K562 (cell line): ENCODE measurements at regions not wholly inside any gene's neighbourhood (a gene's known extent, or its start where the extent isn't known, plus 50 kb on each side); places are given as distances from the start of the nearest gene placed in this dataset.

Source experiments
- ATAC-seq: fragments of 200-7000 bp; cut with Tn5 transposase; 3 replicates; pipeline ENCODE4 v1.9.1; 2020; ENCODE audit warnings: moderate library complexity
- BruUV-seq: library from RNA; stranded (reverse); fragments of 400-500 nt; replicated peaks from 2 replicates; lab custom pipeline; 2021; lab: Mats Ljungman, UMichigan
- CTCF ChIA-PET: fragments of 300-600 bp; formaldehyde crosslinking; extraction: SDS; loops from one replicate; lab custom pipeline; 2021; ENCODE audit warnings: low intra/inter-chr PET ratio; lab: Yijun Ruan, JAX
- POLR2A ChIA-PET: fragments of 300-600, 350-650 bp; sonication (Branson Sonifier 250); formaldehyde crosslinking; extraction: SDS; loops from one replicate; lab custom pipeline; 2021; ENCODE audit warnings: antibody characterized with exemption, inconsistent platforms; lab: Yijun Ruan, JAX
- DNase-seq, 4 experiments: peaks; one replicate each; pipeline versions ENCODE4 v3.0.0 to v3.0.0-alpha.2; 2011 to 2018; ENCODE audit warnings: low spot score in 3 of 4, mixed read lengths in 3 of 4; ENCODE audit errors: extremely low read depth in 1 of 4
- FAIRE-seq: peaks from 2 replicates; lab custom pipeline; 2011; peaks lifted over from hg19 to GRCh38; lab: Jason Lieb, UNC
- H2AFZ ChIP-seq: 2 replicates; pipeline ENCODE4 v1.6.0; 2011; ENCODE audit warnings: low read depth, low read length, control low read depth, inconsistent platforms
- H3K27ac ChIP-seq: fragments of 200-600 bp; 3 replicates; pipeline ENCODE4 v1.8.0; 2011; ENCODE audit warnings: low read depth, mild to moderate bottlenecking, control low read depth, inconsistent platforms, low read length, moderate library complexity, mixed read lengths; ENCODE audit errors: extremely low read depth
- H3K27me3 ChIP-seq, 2 experiments: fragments of 300-600 bp in 1 of 2; 2 replicates in 1 of 2; 3 replicates in 1 of 2; pipeline versions ENCODE4 v1.6.0 to v1.8.0; 2011; ENCODE audit warnings: inconsistent platforms in 2 of 2, low read length in 2 of 2, mild to moderate bottlenecking in 1 of 2, mixed read lengths in 1 of 2, moderate library complexity in 1 of 2; ENCODE audit not compliant: control insufficient read depth in 2 of 2, insufficient read depth in 2 of 2
- H3K36me3 ChIP-seq: fragments of 300-600 bp; 3 replicates; pipeline ENCODE4 v1.8.0; 2011; ENCODE audit warnings: mild to moderate bottlenecking, low read length, inconsistent platforms; ENCODE audit not compliant: control insufficient read depth, insufficient read depth
- H3K4me1 ChIP-seq, 2 experiments: fragments of 200-600 bp in 1 of 2; replicated peaks in 1 of 2; 2 replicates in 1 of 2; 3 replicates in 1 of 2; pipeline versions ENCODE4 v1.5.1 to v1.8.0; 2011; ENCODE audit warnings: inconsistent platforms in 2 of 2, low read length in 2 of 2, mild to moderate bottlenecking in 1 of 2, mixed read lengths in 1 of 2, moderate library complexity in 1 of 2; ENCODE audit not compliant: control insufficient read depth in 2 of 2, insufficient read depth in 2 of 2
- H3K4me2 ChIP-seq: 2 replicates; pipeline ENCODE4 v1.6.1; 2011; ENCODE audit warnings: low read length, control low read depth, inconsistent platforms, mixed read lengths; ENCODE audit not compliant: insufficient read depth
- H3K4me3 ChIP-seq: fragments of 200-600 bp; sonication (generic), shearing (Covaris generic); 2 replicates; pipeline ENCODE4 v1.5.1; 2016; ENCODE audit warnings: control low read depth, inconsistent platforms
- H3K79me2 ChIP-seq: fragments of 200-600 bp; 3 replicates; pipeline ENCODE4 v1.8.0; 2011; ENCODE audit warnings: low read length, inconsistent platforms; ENCODE audit not compliant: control insufficient read depth, insufficient read depth
- H3K9ac ChIP-seq, 2 experiments: 2 replicates each; pipeline versions ENCODE4 v1.6.0 to v1.6.1; 2011; ENCODE audit warnings: low read depth in 2 of 2, low read length in 2 of 2, control low read depth in 1 of 2, inconsistent platforms in 1 of 2, mild to moderate bottlenecking in 1 of 2, mixed read lengths in 1 of 2; ENCODE audit not compliant: insufficient read depth in 1 of 2
- H3K9me1 ChIP-seq: one replicate; pipeline ENCODE4 v1.6.0; 2011; ENCODE audit warnings: inconsistent platforms, mild to moderate bottlenecking, low read length, moderate library complexity; ENCODE audit not compliant: control insufficient read depth, insufficient read depth
- H3K9me3 ChIP-seq: replicated peaks from 2 replicates; pipeline ENCODE4 v1.5.1; 2011; ENCODE audit warnings: low read depth, low read length, inconsistent platforms; ENCODE audit not compliant: control insufficient read depth, insufficient read depth
- H4K20me1 ChIP-seq: replicated peaks from 2 replicates; pipeline ENCODE4 v1.6.1; 2011; ENCODE audit warnings: low read length, inconsistent platforms, mixed read lengths; ENCODE audit not compliant: control insufficient read depth, insufficient read depth
- NR0B1 ChIP-seq: fragments of 450-650 bp; IDR thresholded peaks from one replicate; pipeline ENCODE4 v1.6.1; 2018; ENCODE audit warnings: mild to moderate bottlenecking, moderate library complexity; ENCODE audit not compliant: partially characterized antibody
- NRF1 ChIP-seq, 2 experiments: fragments of 450-650 bp; IDR thresholded peaks in 1 of 2; conservative IDR thresholded peaks in 1 of 2; 2 replicates each; pipeline ENCODE4 v1.6.1; 2014; ENCODE audit warnings: mild to moderate bottlenecking in 2 of 2
- TSHZ1 ChIP-seq: fragments of 250-450 bp; sonication (Bioruptor Pico); IDR thresholded peaks from 2 replicates; pipeline ENCODE4 v1.4.0; 2020; ENCODE audit warnings: mild to moderate bottlenecking, moderate library complexity
- ZNF644 ChIP-seq: fragments of 200-800 bp; sonication (Bioruptor generic); IDR thresholded peaks from 2 replicates; pipeline ENCODE4 v1.6.1; 2016; ENCODE audit warnings: low read depth, missing genetic modification characterization, missing compliant biosample characterization
- WGBS: fragments of 100-300 bp; shearing (Covaris generic); methylation state at CpG from one replicate; pipeline ENCODE4 v1.1.6; 2016; ENCODE audit warnings: low coverage, mixed read lengths; ENCODE audit not compliant: insufficient coverage; ENCODE audit errors: missing lambda C conversion rate; 5-methylcytosine and 5-hydroxymethylcytosine counted together
- in situ Hi-C: fragments of 300-500 bp; cut with MboI; formaldehyde crosslinking; loops from 4 replicates; pipeline ENCODE4 v1.15.0; 2018; ENCODE audit warnings: inconsistent platforms, mixed read lengths
- intact Hi-C: fragments of 100-400 bp; cut with micrococcal nuclease; formaldehyde crosslinking; loops from 2 replicates; pipeline ENCODE4 v1.14.2; 2022

GRCh38 chr14:22113401-22113800 lies 439.8 kb upstream of the OR4E1 start:
- intact Hi-C loops (no loop called here), in situ Hi-C loops (no loop called here)
- BruUV-seq = no TSS peak
- no peak for DNase-seq
- Histone ChIP-seq H3K9ac (no peak overlapping the region), H2AFZ (0 out of 2 replicates have a peak overlapping the region, but pooled peaks have one; percentile 1), H3K27ac (no peak overlapping the region), H3K9me3 (no peaks in the 10 kb centered on the region), H3K4me1 (no peaks in the 10 kb centered on the region), H3K9me1 (no peaks in the 10 kb centered on the region), H3K36me3 (no peaks in the 10 kb centered on the region), H3K79me2 (no peaks in the 10 kb centered on the region), H3K4me3 (no peak overlapping the region), H3K4me2 (no peak overlapping the region), H3K27me3 (no peaks in the 10 kb centered on the region), H4K20me1 (no peaks in the 10 kb centered on the region; the same call in 1 of the 2 replicates)
- ChIA-PET POLR2A (no interaction called here), CTCF (no interaction called here)
- FAIRE-seq = no peak
- ATAC-seq = no peak
- WGBS = 6% methylated on average over 12 of the region's 13 CpGs
- no peak for TF ChIP-seq ZNF644 (tag)
- no peak for TF ChIP-seq TSHZ1 (CRISPR knock-in tag)
- TF ChIP-seq NR0B1 = no peak
- TF ChIP-seq NRF1 (conservative IDR thresholded peaks at IDR 0.05 in 1 of 2, IDR thresholded peaks at IDR 0.05 in 1 of 2) = peak in 1 of 2 experiments; percentile 42; a peak in 2 of 4 replicates
